GM19023 (cell line): ENCODE measurements at regions not wholly inside any gene's neighbourhood (a gene's known extent, or its start where the extent isn't known, plus 50 kb on each side); places are given as distances from the start of the nearest gene placed in this dataset.
"Not testable (repeated sequence)": the region's sequence is repeated elsewhere in the genome, so short reads cannot be mapped to it uniquely, and the experiment has no call there.

Source experiments
- ATAC-seq: cut with Tn5 transposase; IDR thresholded peaks from one replicate; pipeline ENCODE4 v1.9.1; 2021; ENCODE audit warnings: mild to moderate bottlenecking, moderate library complexity; ENCODE audit not compliant: unreplicated experiment

GRCh38 chr2:65974067-65974723 is 460.7 kb upstream of the MEIS1 start:
- no peak for ATAC-seq

GRCh38 chr2:65969161-65969560 is 465.8 kb upstream of the MEIS1 start:
- no peak for ATAC-seq

GRCh38 chr2:65963303-65963702 is 471.6 kb upstream of the MEIS1 start:
- ATAC-seq = not testable (repeated sequence)

GRCh38 chr2:65960953-65961352 is 474.0 kb upstream of the MEIS1 start:
- ATAC-seq = no peak

GRCh38 chr2:65957886-65958285 is 477.0 kb upstream of the MEIS1 start:
- ATAC-seq = no peak

GRCh38 chr2:65957454-65957853 is 477.5 kb upstream of the MEIS1 start:
- ATAC-seq = no peak

- ATAC-seq = no peak
These were observed 479.7 kb upstream of the MEIS1 start for GRCh38 chr2:65955259-65955658.

GRCh38 chr2:65952966-65953761 is 481.8 kb upstream of the MEIS1 start:
- no peak for ATAC-seq

- no peak for ATAC-seq
These were observed 490.7 kb upstream of the MEIS1 start for GRCh38 chr2:65944213-65944612.

- no peak for ATAC-seq
These were observed 491.7 kb upstream of the MEIS1 start for GRCh38 chr2:65943099-65943786.

GRCh38 chr2:65940856-65941255 is 494.1 kb upstream of the MEIS1 start:
- ATAC-seq = no peak

- ATAC-seq = no peak
These were observed 495.2 kb upstream of the MEIS1 start for GRCh38 chr2:65939687-65940086.

- no peak for ATAC-seq
These were observed 497.4 kb upstream of the MEIS1 start for GRCh38 chr2:65937379-65938160.

GRCh38 chr2:65934992-65935629 is 499.8 kb upstream of the MEIS1 start:
- ATAC-seq = no peak

GRCh38 chr2:65932571-65932970 is 500.2 kb upstream of the SPRED2 start:
- ATAC-seq = no peak

- no peak for ATAC-seq
These were observed 498.7 kb upstream of the SPRED2 start for GRCh38 chr2:65931056-65931455.

GRCh38 chr2:65930259-65930658 is 497.9 kb upstream of the SPRED2 start:
- no peak for ATAC-seq

- ATAC-seq = not testable (repeated sequence)
These were observed 497.3 kb upstream of the SPRED2 start for GRCh38 chr2:65929664-65930063.

GRCh38 chr2:65922794-65923193 is 490.4 kb upstream of the SPRED2 start:
- no peak for ATAC-seq

GRCh38 chr2:65922030-65922429 is 489.6 kb upstream of the SPRED2 start:
- ATAC-seq = no peak

GRCh38 chr2:65921116-65921515 is 488.7 kb upstream of the SPRED2 start:
- ATAC-seq = no peak
